GM18517 (cell line): ENCODE measurements at regions not wholly inside any gene's neighbourhood (a gene's known extent, or its start where the extent isn't known, plus 50 kb on each side); places are given as distances from the start of the nearest gene placed in this dataset.
"Not testable (repeated sequence)": the region's sequence is repeated elsewhere in the genome, so short reads cannot be mapped to it uniquely, and the experiment has no call there.

Source experiments
- ATAC-seq: cut with Tn5 transposase; IDR thresholded peaks from one replicate; pipeline ENCODE4 v1.9.1; 2021; ENCODE audit warnings: mild to moderate bottlenecking, moderate library complexity; ENCODE audit not compliant: unreplicated experiment

DNA sequence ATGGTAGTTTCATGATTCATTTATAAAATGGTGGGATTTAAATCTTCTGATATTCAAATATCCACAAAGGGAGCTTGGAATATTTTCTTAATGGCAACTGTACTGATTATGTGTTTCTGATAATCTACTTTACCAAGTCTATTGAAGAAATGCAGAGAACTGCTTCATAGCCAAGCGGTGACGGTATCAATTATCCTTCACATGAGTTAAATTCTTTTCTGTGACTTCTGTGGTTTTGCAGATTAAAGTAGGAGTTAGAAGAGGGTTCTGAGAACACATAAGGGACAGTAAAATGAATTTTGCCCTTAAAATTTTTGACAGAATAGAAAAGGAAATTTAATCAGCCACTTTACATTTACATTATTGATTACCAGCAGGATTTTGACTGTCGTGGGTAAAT, 563.2 kb downstream of the GBE1 start:
- ATAC-seq, result no peak

DNA sequence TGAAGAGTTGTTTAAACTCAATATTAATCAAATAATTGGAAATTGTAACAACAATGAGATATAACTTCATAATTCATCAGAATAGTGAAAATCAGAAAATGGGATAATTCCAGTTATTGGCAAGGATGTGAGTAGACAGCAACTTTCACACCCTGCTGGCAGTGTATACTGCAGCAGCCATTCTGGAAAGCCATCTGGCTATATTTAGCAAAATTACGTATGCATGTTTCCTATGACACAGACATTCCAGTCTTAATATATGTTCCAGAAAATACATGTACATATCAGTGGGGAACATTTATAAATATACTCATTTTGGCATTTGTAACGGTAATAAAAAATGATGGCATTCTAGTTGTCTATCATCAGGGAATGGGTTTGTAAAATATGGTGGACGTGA, 564.1 kb downstream of the GBE1 start:
- ATAC-seq, result no peak

DNA sequence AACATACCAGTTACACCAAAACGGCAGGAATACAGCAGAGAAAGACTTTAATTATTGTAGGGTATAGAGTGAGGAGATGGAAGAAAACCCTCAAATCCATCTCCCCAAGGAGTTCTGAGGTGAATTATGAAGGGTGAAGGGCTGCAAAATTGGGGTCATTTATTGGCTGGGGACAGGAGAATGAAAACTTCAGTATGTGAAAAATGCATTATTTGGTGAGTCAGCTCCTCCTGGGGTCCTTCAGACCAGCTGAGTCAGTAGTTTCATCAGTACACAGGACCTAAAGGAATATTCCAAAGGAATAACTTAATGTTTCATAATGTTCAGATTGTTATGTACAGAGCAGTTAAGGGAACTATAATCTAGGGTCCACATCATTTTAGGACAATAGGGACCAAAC, 566.0 kb downstream of the GBE1 start:
- ATAC-seq, result no peak

DNA sequence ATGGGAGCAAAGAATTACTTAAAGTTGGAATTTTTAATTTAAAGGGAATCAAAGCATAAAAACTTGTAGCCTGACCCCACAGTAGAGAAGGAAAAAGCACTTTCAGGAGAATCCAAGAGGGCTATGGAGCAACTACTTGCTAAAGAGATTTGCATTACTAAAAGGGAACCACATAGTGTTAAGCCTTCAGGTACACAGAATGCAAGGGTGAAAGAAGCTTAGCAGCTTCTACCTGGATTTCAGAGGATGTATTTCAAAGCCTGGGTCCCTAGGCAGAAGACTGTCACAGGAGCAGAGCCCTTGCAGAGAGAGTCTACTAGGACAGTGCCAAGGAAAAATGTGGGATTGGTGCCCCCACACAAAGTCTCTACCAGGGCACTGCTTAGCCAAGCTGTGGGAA, 575.0 kb downstream of the GBE1 start:
- ATAC-seq, result no peak

GRCh38 chr3:81182086-81182875, 579.2 kb downstream of the GBE1 start:
- ATAC-seq, result not testable (repeated sequence)

DNA sequence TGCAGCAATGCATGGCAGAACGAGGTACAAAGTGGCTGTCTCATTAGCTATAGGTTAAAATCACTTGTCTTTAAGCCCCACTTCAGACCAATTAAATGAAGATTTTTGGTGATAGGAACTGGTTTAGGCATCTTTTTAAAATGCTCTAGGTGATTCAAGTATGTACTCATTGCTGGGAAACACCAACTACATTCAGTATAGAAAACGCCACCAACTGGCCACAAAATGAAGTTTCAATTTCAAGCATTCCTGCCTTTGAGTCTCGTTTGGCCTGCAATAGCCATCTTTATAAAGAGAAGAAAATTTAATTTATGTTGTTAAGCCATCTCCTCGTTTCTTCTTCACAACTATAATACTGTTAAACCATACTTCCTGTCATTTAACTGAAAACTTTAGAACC, 587.9 kb downstream of the GBE1 start:
- no peak for ATAC-seq

DNA sequence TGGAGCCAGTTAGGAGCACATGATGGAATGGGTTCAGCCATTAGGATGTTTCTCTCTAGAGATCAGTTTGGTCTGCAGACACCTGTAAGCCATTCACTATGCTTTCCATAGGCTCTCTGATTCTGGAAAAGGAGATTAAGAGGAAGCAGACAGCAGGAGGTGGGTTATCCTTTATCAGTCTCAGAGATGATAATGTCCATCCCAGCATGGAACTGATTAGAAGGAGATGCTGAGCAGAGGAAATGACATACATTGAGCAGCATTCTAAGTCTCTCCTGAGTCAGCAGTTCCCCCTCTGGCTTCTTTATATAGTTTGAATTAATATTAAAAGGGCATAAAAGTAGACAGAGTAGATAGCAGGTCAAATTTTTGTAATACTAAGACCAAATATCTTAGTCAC, 591.1 kb downstream of the GBE1 start:
- no peak for ATAC-seq

GRCh38 chr3:81164806-81165205, 596.6 kb downstream of the GBE1 start:
- no peak for ATAC-seq

- no peak for ATAC-seq
Observed at GRCh38 chr3:81161851-81162250, 599.6 kb downstream of the GBE1 start.

- ATAC-seq, result no peak
Observed at GRCh38 chr3:81161100-81161499, 600.3 kb downstream of the GBE1 start.

GRCh38 chr3:81154611-81155143, 606.8 kb downstream of the GBE1 start:
- ATAC-seq, result no peak

DNA sequence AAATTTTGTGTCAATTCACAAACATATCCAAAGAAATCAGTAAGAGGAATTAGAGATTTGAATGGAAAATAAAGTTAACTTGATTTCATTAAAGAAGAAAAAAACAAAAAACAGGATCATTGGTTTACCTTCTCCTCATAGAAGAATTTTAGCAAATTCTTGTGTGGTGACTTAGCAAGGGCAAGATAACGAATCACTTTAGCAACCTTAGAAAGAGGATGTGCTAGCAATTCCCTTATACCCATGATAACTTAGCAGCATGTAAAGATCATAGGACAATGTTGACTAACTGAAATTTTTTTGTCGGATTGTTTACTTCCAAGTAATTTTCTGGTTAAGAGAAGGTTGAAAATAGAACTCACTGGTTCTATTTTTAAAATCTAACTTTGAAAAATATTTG, 609.3 kb downstream of the GBE1 start:
- ATAC-seq, result no peak

- no peak for ATAC-seq
Observed at GRCh38 chr3:81132995-81133394, 628.5 kb downstream of the GBE1 start.

DNA sequence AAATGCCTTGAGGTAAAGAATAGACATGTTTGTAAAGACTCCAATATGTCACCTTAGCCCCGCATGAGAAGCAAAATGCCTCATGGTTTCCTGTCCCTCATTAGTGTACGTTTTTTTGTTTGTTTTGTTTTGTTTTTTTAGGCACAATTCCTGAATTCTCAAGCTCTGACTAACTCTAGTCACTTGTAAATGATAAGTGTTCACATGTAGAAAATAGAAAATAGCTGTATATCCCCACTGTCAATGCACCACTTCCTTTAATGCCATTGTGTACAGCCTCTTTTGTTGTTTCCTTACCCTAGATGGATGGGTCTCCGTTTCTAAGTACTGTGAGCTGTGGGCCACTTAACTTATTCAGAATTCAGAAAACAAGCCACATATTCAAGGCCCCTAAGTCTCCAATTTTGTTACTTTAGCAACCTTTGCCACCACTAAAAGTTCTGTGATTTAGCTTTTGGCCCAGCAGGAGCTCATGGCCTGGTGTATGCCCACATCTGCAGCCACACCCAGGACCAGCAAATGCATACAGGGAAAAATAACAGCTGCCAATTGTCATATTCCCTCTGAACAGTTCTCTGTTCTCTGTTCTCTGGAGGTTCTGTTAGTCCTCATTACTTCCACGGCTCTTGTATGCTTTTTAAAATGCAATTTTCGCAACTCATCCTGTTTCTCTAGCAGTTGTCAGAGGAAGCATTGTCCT, 655.5 kb downstream of the GBE1 start:
- ATAC-seq, result no peak

DNA sequence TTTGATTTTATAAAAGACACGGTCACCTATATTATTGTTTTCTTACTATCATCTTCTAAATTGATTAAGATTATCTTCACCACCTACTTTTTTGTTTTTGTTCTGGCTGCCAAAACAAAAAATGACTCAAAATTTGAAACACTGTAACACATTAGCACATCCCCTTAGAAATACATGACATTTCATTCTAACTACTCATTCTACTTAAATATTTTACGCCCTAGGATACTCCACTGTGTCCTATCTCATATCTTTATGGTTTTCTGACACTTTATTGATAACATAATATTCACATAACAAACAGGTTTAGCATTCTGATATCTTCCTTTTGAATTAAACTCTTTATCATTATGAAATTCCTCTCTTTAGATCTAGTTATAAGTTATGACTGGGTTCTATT, 656.2 kb downstream of the GBE1 start:
- ATAC-seq, result no peak

DNA sequence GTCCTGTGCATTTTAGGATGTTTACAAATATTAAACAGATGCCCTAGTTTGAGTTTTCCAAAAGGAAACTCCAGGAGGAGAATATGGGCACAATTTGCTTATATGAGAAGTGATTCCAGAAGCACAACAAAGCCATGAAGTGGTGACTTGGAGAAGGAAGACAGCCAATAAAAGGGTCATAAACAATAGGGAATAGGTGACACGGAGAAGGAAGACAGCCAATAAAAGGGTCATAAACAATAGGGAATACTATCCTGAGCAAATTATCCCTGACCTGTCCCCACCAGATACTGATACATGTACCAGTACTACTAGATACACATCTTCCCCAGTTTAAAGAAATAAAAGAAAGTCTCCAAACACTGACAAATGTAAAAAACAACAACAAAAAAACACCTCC, 663.6 kb downstream of the GBE1 start:
- no peak for ATAC-seq

DNA sequence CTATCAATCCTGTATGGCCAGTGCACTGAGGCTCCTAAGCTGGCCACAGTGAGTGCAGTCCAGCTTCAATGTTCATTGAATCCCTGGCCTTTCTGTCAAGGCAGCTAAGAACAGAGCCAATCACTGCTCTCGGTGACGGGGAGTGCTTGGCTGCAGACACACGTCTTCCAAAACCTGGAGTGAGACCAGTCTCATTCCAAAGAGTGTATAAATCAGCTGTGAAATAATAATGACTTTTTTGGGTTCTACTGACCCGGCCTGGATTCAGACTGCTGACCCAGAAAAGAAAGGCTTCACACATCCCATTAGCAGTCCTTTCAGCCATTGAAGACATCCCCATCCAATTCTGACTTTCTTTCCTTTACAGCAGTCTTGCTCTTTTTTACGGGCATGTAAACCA, 665.5 kb downstream of the GBE1 start:
- no peak for ATAC-seq

- ATAC-seq, result no peak
Observed at GRCh38 chr3:81094986-81095385, 666.5 kb downstream of the GBE1 start.

GRCh38 chr3:81087607-81088006, 673.8 kb downstream of the GBE1 start:
- ATAC-seq, result no peak

DNA sequence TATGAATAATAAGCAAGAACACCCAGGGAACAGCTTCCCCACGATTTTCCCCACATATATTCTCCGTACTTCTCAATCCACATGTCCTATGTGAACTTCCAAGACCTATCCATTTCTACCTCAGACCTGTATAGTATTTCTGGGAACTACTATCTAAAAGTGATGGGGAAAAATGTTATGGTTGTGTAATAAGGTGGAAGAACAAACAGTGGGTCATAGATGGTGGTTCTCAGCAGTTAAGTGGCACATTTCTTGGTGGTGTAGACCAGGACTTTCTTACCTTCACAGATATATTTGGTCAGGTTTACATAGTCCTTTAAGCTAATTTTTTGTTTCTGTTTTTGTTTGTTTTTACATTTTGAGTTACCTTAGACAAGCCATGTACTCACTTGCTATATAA, 675.1 kb downstream of the GBE1 start:
- no peak for ATAC-seq

DNA sequence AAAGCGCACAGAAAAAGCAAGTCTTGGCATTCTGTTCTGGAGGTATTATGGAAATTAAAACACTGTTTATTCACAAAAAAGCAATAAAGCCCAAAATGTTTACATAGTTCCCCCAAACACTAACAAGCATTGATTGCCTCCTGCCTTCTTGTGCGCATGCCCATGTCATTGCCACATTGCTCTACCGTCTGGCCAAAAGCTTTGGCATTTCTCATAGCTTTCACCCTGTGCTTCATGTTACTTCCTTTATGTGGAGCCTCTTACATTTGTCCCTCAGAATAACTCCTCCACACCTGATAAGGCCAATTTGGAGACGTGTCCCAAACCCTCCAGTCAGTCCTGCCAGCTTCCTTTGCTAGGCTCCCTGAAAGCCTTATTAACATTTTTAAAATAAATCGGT, 680.8 kb downstream of the GBE1 start:
- no peak for ATAC-seq

GRCh38 chr3:81072591-81072990, 688.9 kb downstream of the GBE1 start:
- ATAC-seq, result no peak
